HG02973 (cell line): ENCODE measurements at regions not wholly inside any gene's neighbourhood (a gene's known extent, or its start where the extent isn't known, plus 50 kb on each side); places are given as distances from the start of the nearest gene placed in this dataset.
"Not testable (repeated sequence)": the region's sequence is repeated elsewhere in the genome, so short reads cannot be mapped to it uniquely, and the experiment has no call there.

Source experiments
- ATAC-seq: cut with Tn5 transposase; IDR thresholded peaks from one replicate; pipeline ENCODE4 v1.9.1; 2021; ENCODE audit warnings: moderate library complexity; ENCODE audit not compliant: unreplicated experiment

GRCh38 chr5:104361932-104362331 lies 799.3 kb upstream of the NUDT12 start:
- no peak for ATAC-seq

- ATAC-seq, result no peak
Measured at GRCh38 chr5:104355350-104355749, 792.8 kb upstream of the NUDT12 start.

GRCh38 chr5:104353371-104353770 lies 790.8 kb upstream of the NUDT12 start:
- ATAC-seq, result no peak

- no peak for ATAC-seq
Measured at GRCh38 chr5:104352954-104353353, 790.4 kb upstream of the NUDT12 start.

GRCh38 chr5:104347119-104347708 lies 784.6 kb upstream of the NUDT12 start:
- ATAC-seq, result no peak

GRCh38 chr5:104345222-104346016 lies 782.8 kb upstream of the NUDT12 start:
- ATAC-seq, result no peak

GRCh38 chr5:104344809-104345208 lies 782.2 kb upstream of the NUDT12 start:
- no peak for ATAC-seq

- no peak for ATAC-seq
Measured at GRCh38 chr5:104327801-104328200, 765.2 kb upstream of the NUDT12 start.

GRCh38 chr5:104326966-104327365 lies 764.4 kb upstream of the NUDT12 start:
- no peak for ATAC-seq

GRCh38 chr5:104325356-104325755 lies 762.8 kb upstream of the NUDT12 start:
- ATAC-seq, result no peak

GRCh38 chr5:104316676-104317075 lies 754.1 kb upstream of the NUDT12 start:
- not testable (repeated sequence) for ATAC-seq

GRCh38 chr5:104312481-104312880 lies 749.9 kb upstream of the NUDT12 start:
- ATAC-seq, result no peak

GRCh38 chr5:104305602-104306001 lies 743.0 kb upstream of the NUDT12 start:
- ATAC-seq, result no peak

- no peak for ATAC-seq
Measured at GRCh38 chr5:104299998-104300706, 737.6 kb upstream of the NUDT12 start.

GRCh38 chr5:104298518-104298917 lies 735.9 kb upstream of the NUDT12 start:
- no peak for ATAC-seq

GRCh38 chr5:104297076-104297475 lies 734.5 kb upstream of the NUDT12 start:
- no peak for ATAC-seq

- no peak for ATAC-seq
Measured at GRCh38 chr5:104295991-104296390, 733.4 kb upstream of the NUDT12 start.

- no peak for ATAC-seq
Measured at GRCh38 chr5:104283136-104283535, 720.5 kb upstream of the NUDT12 start.

- ATAC-seq, result no peak
Measured at GRCh38 chr5:104273725-104274124, 711.1 kb upstream of the NUDT12 start.

GRCh38 chr5:104267320-104268015 lies 704.9 kb upstream of the NUDT12 start:
- no peak for ATAC-seq

- ATAC-seq, result no peak
Measured at GRCh38 chr5:104266161-104266560, 703.6 kb upstream of the NUDT12 start.
